Right ventricle myocardium inferior (tissue), 1 donor: ENCODE measurements at regions not wholly inside any gene's neighbourhood (a gene's known extent, or its start where the extent isn't known, plus 50 kb on each side); places are given as distances from the start of the nearest gene placed in this dataset.
A peak's percentile ranks its signal among the peaks of the same experiment; 100 is the strongest.
"Not testable (repeated sequence)": the region's sequence is repeated elsewhere in the genome, so short reads cannot be mapped to it uniquely, and the experiment has no call there.

ENCODE experiments used
- ATAC-seq: fragments of 200-7000 bp; cut with Tn5 transposase; one replicate; pipeline ENCODE4 v1.9.1; 2020; ENCODE audit warnings: mild to moderate bottlenecking, moderate library complexity
- DNase-seq: peaks from one replicate; pipeline ENCODE4 v3.0.0; 2021; ENCODE audit errors: missing footprints
- intact Hi-C: fragments of 100-400 bp; cut with DNase I; formaldehyde crosslinking; loops from one replicate; pipeline ENCODE4 v1.11.0; 2022
- donor health status: DM: no; HTN: yes; CAD: no; lungs with severe emphysema.

- intact Hi-C loops: no loop called here
- ATAC-seq (no peak), DNase-seq (no peak)
Measured at GRCh38 chr4:130675266-130675665, 1579.3 kb downstream of the C4orf33 start.

DNA sequence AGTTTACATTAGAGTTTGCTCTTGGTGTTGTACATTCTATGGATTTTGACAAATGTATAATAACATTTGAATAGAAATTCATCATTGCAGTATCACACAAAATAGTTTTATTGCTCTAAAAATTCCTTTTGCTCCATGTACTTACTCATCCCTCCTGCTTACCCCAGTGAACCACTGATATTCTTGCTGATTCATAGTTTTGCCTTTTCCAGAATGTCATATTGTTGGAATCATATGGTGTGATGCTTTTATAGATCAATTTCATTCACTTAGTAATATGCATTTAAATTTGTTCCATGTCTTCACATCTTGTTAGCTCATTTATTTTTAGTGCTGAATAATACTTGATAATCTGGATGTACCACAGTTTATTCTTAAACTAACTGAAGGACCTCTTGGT, 1593.2 kb downstream of the C4orf33 start:
- no peak for DNase-seq
- intact Hi-C loops: no loop called here
- no peak for ATAC-seq

- intact Hi-C loops: no loop called here
- ATAC-seq (no peak), DNase-seq (no peak)
Measured at GRCh38 chr4:130698251-130698650, 1602.3 kb downstream of the C4orf33 start.

DNA sequence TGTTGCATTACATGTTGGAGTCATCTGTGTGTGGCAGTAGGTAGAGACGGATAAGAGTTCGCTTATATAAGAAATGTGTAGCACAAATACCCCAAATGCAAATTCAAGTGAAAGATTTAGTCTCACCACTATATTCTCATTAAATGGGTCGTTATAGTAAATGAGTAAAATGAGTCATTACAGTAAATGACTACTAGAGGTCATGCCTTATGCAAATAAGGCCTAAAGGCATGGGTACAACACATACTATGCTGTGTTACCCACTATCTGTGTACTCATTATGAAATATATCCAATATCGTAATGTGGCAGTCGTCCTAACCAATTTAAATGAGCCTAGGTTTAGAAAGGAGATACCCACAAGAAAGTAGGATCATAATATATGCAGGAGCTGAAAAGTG, 1603.1 kb downstream of the C4orf33 start:
- DNase-seq (no peak), ATAC-seq (no peak)

DNA sequence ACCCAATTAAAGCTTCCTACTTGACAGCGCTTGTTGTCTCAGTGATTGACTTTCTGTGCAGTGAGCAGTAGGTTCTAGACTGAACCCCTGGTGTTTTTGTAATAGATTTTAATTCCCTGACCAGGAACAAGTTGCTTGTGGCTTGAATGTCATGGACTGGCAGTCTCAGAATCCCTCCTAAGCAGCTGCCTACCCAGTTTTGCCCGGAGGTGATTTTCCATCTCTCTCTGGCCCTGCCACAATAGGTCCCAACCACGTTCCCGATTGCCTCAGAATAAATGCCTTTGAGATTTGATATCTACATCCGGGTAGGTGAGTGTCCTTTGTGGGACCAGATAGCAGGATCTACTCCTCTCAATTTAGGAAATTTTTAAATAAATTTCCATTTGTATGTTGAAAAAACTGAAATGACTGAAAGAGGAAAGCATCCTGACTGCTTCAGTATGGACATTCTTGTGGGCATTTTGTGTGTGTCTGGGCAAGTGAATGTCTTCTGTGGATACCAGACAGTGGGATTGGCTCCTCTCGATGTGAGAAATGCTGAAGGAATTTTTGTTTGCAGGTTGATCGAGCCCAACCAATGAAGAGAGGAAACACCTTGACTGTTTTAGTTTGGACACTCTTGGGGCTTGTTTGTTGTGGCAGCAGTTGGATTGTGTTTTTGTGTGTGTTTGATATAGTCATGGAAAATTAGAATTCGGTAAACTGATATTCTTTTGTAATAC, 1607.4 kb downstream of the C4orf33 start:
- no peak for ATAC-seq
- intact Hi-C loops: no loop called here
- no peak for DNase-seq

More for the DNA sequence above, 1603.1 kb downstream of the C4orf33 start:
- intact Hi-C loops: no loop called here

- DNase-seq (no peak), ATAC-seq (no peak)
- intact Hi-C loops: no loop called here
Measured at GRCh38 chr4:130705023-130705422, 1609.1 kb downstream of the C4orf33 start.

DNA sequence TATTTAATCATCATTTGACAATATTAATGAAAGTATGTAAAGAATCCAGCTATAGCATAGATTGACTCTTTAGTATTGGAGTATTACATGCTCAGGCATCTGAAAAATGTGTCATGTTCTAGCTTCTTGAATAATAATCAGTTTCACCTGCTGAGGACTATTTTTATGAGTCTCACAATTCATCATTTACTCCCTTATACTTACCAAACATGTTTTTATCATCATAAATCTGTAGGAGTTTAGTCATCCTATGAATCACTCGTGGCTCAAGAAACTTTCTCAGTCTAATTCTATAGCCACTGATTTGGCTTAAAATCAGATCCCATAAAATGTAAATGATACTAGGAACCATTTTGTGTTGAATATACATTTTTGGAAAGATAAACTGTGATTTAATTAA, 1616.1 kb downstream of the C4orf33 start:
- DNase-seq: no peak
- intact Hi-C loops: no loop called here
- no peak for ATAC-seq

DNA sequence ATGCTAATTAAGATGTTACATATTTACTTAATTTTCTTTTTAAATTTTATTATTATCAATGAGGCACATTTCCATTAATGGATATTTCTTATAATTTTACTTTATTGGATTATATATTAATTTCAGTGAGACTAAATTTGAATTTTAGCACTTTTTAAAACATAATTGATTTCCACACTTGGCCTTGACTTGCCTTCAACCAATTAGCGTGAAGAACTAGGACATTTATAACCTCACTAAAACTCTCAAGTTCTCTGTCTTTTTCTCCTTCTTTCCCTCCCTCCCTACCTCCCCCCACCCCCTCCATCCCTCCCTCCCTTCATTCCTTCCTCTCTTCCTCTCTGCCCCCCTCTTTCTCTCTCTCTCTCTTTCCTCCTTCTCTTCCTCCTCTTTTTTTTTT, 1618.1 kb downstream of the C4orf33 start:
- no peak for ATAC-seq
- no peak for DNase-seq
- intact Hi-C loops: no loop called here

- ATAC-seq: no peak
- no peak for DNase-seq
- intact Hi-C loops: no loop called here
Measured at GRCh38 chr4:130722361-130722760, 1626.4 kb downstream of the C4orf33 start.

DNA sequence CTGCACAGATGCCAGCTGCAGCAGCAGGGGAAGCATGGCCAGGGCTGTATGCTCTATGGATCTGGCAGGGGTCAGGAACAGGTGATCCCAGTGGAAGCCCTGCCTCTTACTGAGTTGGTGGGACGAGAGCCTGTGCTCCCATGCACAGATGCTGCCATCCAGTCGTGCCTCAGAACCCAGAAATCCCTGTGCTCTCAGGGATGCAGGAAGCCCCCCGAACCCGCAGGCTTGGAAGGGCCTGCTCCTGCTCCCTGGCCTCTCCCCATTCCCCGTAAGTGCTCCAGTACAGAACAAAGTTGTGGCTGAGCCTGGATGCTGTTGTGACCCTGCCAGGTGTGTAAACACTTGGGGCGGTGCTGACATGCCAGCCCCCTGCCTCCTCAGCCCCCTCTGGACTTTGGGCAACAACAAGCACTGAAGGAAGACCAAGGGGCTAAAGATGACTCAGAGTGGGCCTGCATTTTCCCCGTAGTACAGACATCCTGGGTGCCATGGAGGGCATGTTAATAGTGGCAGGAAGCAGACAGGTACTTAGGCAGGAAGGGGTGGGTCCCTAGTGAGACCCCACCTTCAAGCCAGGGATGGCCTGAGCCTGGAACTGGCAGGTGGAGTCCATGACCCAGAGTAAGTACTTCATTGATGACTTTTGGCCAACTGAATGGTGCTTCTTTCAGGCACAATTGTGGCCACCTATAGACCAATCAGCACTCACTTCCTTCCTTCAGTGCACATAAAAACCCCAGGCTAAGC, 1640.7 kb downstream of the C4orf33 start:
- ATAC-seq (no peak), DNase-seq (peak; percentile 56)
- intact Hi-C loops: no loop called here

DNA sequence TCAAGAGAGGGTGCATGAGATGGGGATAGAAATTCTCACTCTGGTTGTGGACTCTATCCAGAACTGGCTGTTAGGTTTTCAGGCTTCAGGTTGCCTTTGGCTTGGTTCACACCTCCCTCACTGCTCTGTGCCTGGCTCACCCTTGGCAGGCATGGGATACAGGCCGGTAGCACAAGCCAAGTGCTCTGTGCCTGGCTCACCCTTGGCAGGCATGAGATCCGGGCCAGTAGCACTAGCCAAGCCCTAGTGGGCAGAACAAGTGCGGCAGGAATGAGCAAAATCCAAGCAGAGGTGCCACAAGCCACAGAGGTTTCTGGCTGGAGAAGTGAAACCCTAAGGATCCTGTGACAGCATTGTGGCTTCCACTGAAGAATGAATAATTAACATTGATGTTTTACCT, 1642.3 kb downstream of the C4orf33 start:
- no peak for ATAC-seq
- intact Hi-C loops: no loop called here
- DNase-seq: no peak

- DNase-seq (no peak), ATAC-seq (no peak)
- intact Hi-C loops: no loop called here
Measured at GRCh38 chr4:130747842-130748241, 1651.9 kb downstream of the C4orf33 start.

DNA sequence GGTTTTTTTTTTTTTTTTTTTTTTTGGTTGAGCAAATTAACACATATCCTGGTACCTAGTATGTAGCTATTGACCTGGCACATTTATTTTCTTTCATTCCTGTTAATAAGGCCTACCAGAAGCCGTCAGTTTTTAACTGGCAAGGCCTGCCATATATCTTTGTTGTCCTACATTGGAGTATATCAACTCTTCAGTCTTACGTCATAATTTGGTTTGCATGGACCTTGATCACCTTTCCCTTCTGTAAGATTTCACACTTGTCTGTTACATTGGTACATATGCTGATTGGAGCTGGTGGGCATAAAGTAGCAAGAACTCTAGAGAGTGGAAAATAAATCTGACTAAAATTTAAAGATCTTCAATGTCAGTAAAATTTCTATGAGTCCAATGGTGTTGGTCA, 1658.0 kb downstream of the C4orf33 start:
- ATAC-seq (no peak), DNase-seq (no peak)
- intact Hi-C loops: no loop called here

DNA sequence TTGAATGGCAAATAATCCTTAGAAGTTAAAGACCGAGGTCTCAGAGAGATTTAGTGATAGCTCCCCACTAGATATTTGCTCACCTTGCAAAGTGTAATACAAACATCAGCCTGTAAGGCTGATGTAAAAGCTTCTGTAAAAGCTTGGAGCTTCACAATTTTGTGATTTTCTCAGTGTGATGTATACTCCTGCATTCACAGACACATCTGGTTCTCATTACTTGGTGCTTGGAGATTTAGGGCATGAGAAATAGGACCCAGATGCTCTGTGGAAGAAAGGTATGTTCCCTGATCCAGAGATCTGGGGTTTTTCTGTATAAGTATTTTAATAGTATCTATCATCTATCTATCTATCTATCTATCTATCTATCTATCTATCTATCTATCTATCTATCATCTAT, 1664.3 kb downstream of the C4orf33 start:
- no peak for DNase-seq
- ATAC-seq: no peak
- intact Hi-C loops: no loop called here

DNA sequence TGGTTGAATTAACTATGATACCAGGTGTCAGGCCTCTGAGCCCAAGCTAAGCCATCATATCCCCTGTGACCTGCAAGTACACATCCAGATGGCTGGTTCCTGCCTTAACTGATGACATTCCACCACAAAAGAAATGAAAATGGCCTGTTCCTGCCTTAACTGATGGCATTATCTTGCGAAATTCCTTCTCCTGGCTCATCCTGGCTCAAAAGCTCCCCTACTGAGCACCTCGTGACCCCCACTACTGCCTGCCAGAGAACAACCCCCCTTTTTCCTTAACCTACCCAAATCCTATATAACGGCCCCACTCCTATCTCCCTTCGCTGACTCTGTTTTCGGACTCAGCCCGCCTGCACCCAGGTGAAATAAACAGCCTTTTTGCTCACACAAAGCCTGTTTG, 1671.4 kb downstream of the C4orf33 start:
- intact Hi-C loops, ATAC-seq: not testable (repeated sequence)

GRCh38 chr4:130772966-130773365, 1677.0 kb downstream of the C4orf33 start:
- intact Hi-C loops, DNase-seq, ATAC-seq: not testable (repeated sequence)

More for the DNA sequence above, 1671.4 kb downstream of the C4orf33 start:
- not testable (repeated sequence) for DNase-seq

GRCh38 chr4:130808492-130808891, 1712.5 kb downstream of the C4orf33 start:
- intact Hi-C loops: no loop called here
- ATAC-seq (no peak), DNase-seq (no peak)

- peak; percentile 57 for ATAC-seq
- intact Hi-C loops: no loop called here
- DNase-seq: no peak
Measured at GRCh38 chr4:130812117-130812765, 1716.3 kb downstream of the C4orf33 start.

DNA sequence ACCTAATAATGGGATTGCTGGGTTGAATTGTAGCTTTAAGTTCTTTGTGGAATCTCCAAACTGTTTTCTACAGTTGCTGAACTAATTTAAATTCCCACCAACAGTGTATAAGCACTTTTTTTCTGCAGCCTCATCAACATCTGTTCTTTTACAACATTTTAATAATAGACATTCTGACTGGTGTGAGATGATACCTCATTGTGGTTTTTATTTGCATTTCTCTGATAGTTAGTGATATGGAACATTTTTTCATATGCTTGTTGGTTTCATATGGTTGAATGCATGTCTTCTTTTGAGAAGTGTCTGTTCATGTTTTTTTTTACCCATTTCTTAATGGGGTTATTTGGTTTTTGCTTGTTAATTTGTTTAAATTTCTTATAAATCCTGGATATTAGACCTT, 1718.9 kb downstream of the C4orf33 start:
- no peak for ATAC-seq
- intact Hi-C loops: no loop called here

GRCh38 chr4:130820448-130820847, 1724.5 kb downstream of the C4orf33 start:
- no peak for DNase-seq
- intact Hi-C loops: no loop called here
- ATAC-seq: no peak

More for the DNA sequence above, 1718.9 kb downstream of the C4orf33 start:
- DNase-seq: no peak
